ENCODE measurements at regions not wholly inside any gene's neighbourhood (a gene's known extent, or its start where the extent isn't known, plus 50 kb on each side); places are given as distances from the start of the nearest gene placed in this dataset.

DNA sequence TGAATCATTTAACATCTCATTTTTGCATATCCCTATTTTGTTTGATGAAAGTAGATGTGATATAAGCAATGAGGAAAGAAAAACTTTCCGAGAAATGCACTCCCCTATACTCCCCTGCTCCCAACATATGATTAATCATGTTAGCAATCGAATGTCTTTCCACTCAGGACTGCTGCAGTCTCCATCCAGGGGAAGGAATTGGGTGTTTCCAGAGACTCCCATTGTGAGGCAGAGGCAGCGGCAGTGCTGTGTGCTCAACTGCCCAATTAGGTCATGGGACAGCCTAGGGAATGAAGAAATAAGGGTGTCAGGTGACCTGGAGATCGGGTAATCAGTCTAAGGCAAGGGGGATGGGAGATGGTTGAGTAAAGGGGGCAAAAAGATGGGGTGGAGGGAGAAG, 268.6 kb upstream of the MEIS2 start:
- TF ChIP-seq POLR2A (IDR thresholded peaks at IDR 0.05; ENCODE audit: low read length) (no peak), GATA1 (IDR thresholded peaks at IDR 0.05; ENCODE audit: low read depth, low read length) (no peak)
